OCI-LY1 (cell line): ENCODE measurements at regions not wholly inside any gene's neighbourhood (a gene's known extent, or its start where the extent isn't known, plus 50 kb on each side); places are given as distances from the start of the nearest gene placed in this dataset.

Source experiments
- H2AFZ ChIP-seq: fragments of 200-600 bp; sonication (generic), shearing (Covaris generic); 2 replicates; pipeline ENCODE4 v1.6.0; 2014; ENCODE audit warnings: antibody characterized with exemption, mild to moderate bottlenecking, low read length
- H3F3A ChIP-seq: fragments of 200-600 bp; sonication (generic), shearing (Covaris generic); 2 replicates; pipeline ENCODE4 v1.6.0; 2014; ENCODE audit warnings: mild to moderate bottlenecking, antibody characterized with exemption, low read length, moderate library complexity; ENCODE audit not compliant: insufficient read depth
- H3K27ac ChIP-seq: fragments of 200-600 bp; sonication (generic); 2 replicates; pipeline ENCODE4 v1.5.1; 2014; ENCODE audit warnings: low read length, mixed run types, mild to moderate bottlenecking, low read depth; ENCODE audit not compliant: poor library complexity, severe bottlenecking
- H3K27me3 ChIP-seq: fragments of 200-600 bp; sonication (generic); 2 replicates; pipeline ENCODE4 v1.6.0; 2014; ENCODE audit warnings: antibody characterized with exemption, mild to moderate bottlenecking, low read length, moderate library complexity; ENCODE audit not compliant: insufficient read depth
- H3K36me3 ChIP-seq: fragments of 200-600 bp; sonication (generic); 2 replicates; pipeline ENCODE4 v1.6.1; 2014; ENCODE audit warnings: mild to moderate bottlenecking, antibody characterized with exemption, low read length, moderate library complexity, mixed read lengths; ENCODE audit not compliant: insufficient read depth
- H3K4me1 ChIP-seq: fragments of 200-600 bp; sonication (generic); 2 replicates; pipeline ENCODE4 v1.5.1; 2014; ENCODE audit warnings: mild to moderate bottlenecking, low read length, moderate library complexity; ENCODE audit not compliant: insufficient read depth, severe bottlenecking
- H3K4me2 ChIP-seq: fragments of 200-600 bp; sonication (generic), shearing (Covaris generic); 2 replicates; pipeline ENCODE4 v1.6.1; 2014; ENCODE audit warnings: low read length
- H3K4me3 ChIP-seq: fragments of 200-600 bp; sonication (generic); 2 replicates; pipeline ENCODE4 v1.5.1; 2014; ENCODE audit warnings: low read length, low read depth, mild to moderate bottlenecking, mixed read lengths; ENCODE audit not compliant: poor library complexity, severe bottlenecking
- H3K79me2 ChIP-seq: fragments of 200-600 bp; shearing (Covaris generic); 2 replicates; pipeline ENCODE4 v1.6.1; 2016; ENCODE audit warnings: mixed run types, low read length, mixed read lengths; ENCODE audit not compliant: insufficient read depth
- H3K9ac ChIP-seq: fragments of 200-600 bp; sonication (generic), shearing (Covaris generic); 2 replicates; pipeline ENCODE4 v1.6.1; 2014; ENCODE audit warnings: mild to moderate bottlenecking, low read length, mixed read lengths
- H3K9me2 ChIP-seq: fragments of 200-600 bp; sonication (generic), shearing (Covaris generic); 2 replicates; pipeline ENCODE4 v1.6.1; 2014; ENCODE audit warnings: low read depth, mild to moderate bottlenecking, low read length, mixed read lengths
- H3K9me3 ChIP-seq: fragments of 200-600 bp; shearing (Covaris generic); 2 replicates; pipeline ENCODE4 v1.6.1; 2014; ENCODE audit warnings: low read length, mixed read lengths
- H4K20me1 ChIP-seq: fragments of 200-600 bp; sonication (generic), shearing (Covaris generic); 2 replicates; pipeline ENCODE4 v1.6.0; 2016; ENCODE audit warnings: mild to moderate bottlenecking, low read length; ENCODE audit not compliant: insufficient read depth
- CTCF ChIP-seq: fragments of 200-600 bp; sonication (generic), shearing (Covaris generic); IDR thresholded peaks from 2 replicates; pipeline ENCODE4 v1.5.1; 2017; ENCODE audit warnings: mild to moderate bottlenecking, antibody characterized with exemption, low read length, moderate library complexity, mixed read lengths
- EZH2 ChIP-seq: fragments of 200-600 bp; sonication (generic), shearing (Covaris generic); IDR thresholded peaks from 2 replicates; pipeline ENCODE4 v1.8.0; 2017; ENCODE audit warnings: borderline replicate concordance, mixed run types, mild to moderate bottlenecking, antibody characterized with exemption, low read length, moderate library complexity, mixed read lengths

GRCh38 chr4:41413670-41414411 lies 124.1 kb upstream of the LIMCH1 start:
- Histone ChIP-seq H2AFZ (no peak overlapping the region), H3K9me3 (no peaks in the 10 kb centered on the region), H4K20me1 (no peaks in the 10 kb centered on the region), H3F3A (no peaks in the 10 kb centered on the region), H3K9me2 (no peaks in the 10 kb centered on the region), H3K27me3 (0 out of 2 replicates have a peak, but pooled peaks cover 3% of the 10 kb centered on the region), H3K79me2 (no peaks in the 10 kb centered on the region), H3K4me2 (no peak overlapping the region), H3K4me1 (no peaks in the 10 kb centered on the region), H3K36me3 (no peaks in the 10 kb centered on the region), H3K9ac (no peak overlapping the region), H3K4me3 (no peak overlapping the region), H3K27ac (no peak overlapping the region)
- TF ChIP-seq EZH2 (no peak), CTCF (no peak)

GRCh38 chr4:41414412-41414779 lies 123.6 kb upstream of the LIMCH1 start:
- H3K9ac ChIP-seq: no peak overlapping the region
- H3K4me3 ChIP-seq: no peak overlapping the region
- H4K20me1 ChIP-seq: no peaks in the 10 kb centered on the region
- H3F3A ChIP-seq: no peaks in the 10 kb centered on the region
- H3K4me1 ChIP-seq: no peaks in the 10 kb centered on the region
- no peak overlapping the region for H3K27ac ChIP-seq
- H3K27me3 ChIP-seq: 0 out of 2 replicates have a peak, but pooled peaks cover 3% of the 10 kb centered on the region
- TF ChIP-seq CTCF (no peak), EZH2 (no peak)
- H3K9me3 ChIP-seq: no peaks in the 10 kb centered on the region
- no peak overlapping the region for H3K4me2 ChIP-seq
- no peaks in the 10 kb centered on the region for H3K79me2 ChIP-seq
- H3K36me3 ChIP-seq: no peaks in the 10 kb centered on the region
- H3K9me2 ChIP-seq: no peaks in the 10 kb centered on the region
- no peak overlapping the region for H2AFZ ChIP-seq

- Histone ChIP-seq H3K27me3 (no peaks in the 10 kb centered on the region), H3K36me3 (no peaks in the 10 kb centered on the region), H3K9me2 (no peaks in the 10 kb centered on the region), H3F3A (no peaks in the 10 kb centered on the region), H3K9me3 (no peaks in the 10 kb centered on the region), H3K9ac (no peak overlapping the region), H3K79me2 (no peaks in the 10 kb centered on the region), H3K4me2 (no peak overlapping the region), H4K20me1 (no peaks in the 10 kb centered on the region), H3K4me1 (no peaks in the 10 kb centered on the region), H3K27ac (no peak overlapping the region), H3K4me3 (no peak overlapping the region), H2AFZ (no peak overlapping the region)
- no peak for TF ChIP-seq CTCF
- no peak for TF ChIP-seq EZH2
Measured at GRCh38 chr4:41418444-41418843, 119.5 kb upstream of the LIMCH1 start.
